Activated gamma-delta T cell treated with anti-CD3 and anti-CD28 coated beads, Interleukin-2, amount 50 U/mL, for 16 hours (primary cell): ENCODE measurements at regions not wholly inside any gene's neighbourhood (a gene's known extent, or its start where the extent isn't known, plus 50 kb on each side); places are given as distances from the start of the nearest gene placed in this dataset.

Experiments used
- DNase-seq: peaks from one replicate; pipeline ENCODE4 v3.0.0-alpha.2; 2020; ENCODE audit warnings: low read depth

DNA sequence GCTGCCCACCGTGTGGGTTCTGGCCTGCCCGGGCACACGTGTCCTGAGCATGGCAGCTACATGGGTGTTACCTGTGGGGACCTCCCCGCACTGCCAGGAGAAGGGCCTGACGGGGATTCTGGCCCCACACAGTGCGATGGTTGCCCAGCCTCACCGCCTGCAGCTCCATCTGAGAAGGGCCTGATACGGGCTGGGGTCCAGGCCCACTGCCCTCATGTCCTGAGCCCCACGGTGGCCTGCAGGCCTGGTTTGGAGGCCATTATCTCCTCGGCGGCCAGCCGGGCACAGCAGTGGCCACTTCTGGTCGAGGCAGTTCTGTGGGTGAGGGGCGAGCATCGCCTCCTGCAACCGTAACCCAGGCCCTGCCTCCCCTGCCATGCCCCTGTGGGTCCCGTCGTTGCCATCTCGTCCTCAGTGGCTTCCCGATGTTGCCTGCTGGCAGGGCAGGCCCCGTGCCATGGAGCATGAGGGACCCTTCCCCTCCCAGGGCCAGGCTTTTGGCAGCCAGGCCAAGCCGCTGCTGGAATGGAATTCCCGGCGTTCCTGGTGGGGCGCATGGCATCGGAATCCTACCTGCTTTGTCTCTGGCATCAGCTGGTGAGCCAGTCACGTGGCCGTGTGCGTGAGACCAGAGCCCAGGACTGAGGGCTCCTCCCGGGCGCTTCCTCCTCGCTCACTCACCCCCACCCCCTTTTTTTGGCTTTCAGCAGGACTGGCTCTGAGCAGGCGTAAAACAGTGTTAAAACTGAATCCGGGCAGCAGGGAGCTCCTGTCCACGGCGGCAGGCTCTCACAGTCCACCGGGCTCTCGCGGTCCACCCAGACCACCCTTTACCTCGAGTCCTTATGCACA is 71.9 kb upstream of the PPARA start:
- DNase-seq = no peak

DNA sequence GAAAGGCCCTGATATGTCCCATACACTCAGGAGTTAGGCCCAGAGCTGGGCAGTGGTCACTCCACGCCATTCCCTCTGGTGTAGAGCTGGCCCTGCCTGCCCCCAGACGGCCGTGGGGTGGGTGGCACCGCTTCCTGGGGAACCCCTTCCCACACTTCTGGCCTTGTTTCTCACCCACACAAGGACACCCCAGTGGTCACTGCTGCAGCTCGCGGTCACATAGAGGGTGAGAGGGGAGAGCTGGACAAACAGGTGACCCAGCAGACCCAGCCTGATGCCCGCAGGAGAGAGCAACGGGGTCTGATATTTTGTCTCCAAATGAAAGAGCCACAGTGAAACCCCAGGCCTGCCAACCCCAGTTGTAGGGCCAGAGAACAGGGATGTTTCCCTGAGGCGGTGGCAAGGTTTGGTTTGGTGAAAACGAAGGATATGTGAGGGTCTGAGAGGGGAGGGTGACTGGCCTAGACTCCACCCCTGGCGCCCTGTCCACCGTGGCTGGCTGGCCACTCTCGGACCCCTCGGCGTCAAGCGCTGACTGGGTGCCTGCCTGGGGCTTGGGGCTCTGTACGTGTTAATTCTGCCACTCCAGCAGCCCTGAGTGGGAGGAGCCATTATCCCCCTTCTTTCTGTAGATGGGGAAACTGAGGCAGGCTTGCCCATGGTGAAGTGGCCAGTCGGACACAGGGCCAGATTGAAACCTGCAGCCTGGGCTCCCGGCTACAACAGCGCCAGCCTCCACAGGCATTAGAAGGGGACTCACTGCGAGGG is 71.0 kb upstream of the PPARA start:
- DNase-seq = no peak

DNA sequence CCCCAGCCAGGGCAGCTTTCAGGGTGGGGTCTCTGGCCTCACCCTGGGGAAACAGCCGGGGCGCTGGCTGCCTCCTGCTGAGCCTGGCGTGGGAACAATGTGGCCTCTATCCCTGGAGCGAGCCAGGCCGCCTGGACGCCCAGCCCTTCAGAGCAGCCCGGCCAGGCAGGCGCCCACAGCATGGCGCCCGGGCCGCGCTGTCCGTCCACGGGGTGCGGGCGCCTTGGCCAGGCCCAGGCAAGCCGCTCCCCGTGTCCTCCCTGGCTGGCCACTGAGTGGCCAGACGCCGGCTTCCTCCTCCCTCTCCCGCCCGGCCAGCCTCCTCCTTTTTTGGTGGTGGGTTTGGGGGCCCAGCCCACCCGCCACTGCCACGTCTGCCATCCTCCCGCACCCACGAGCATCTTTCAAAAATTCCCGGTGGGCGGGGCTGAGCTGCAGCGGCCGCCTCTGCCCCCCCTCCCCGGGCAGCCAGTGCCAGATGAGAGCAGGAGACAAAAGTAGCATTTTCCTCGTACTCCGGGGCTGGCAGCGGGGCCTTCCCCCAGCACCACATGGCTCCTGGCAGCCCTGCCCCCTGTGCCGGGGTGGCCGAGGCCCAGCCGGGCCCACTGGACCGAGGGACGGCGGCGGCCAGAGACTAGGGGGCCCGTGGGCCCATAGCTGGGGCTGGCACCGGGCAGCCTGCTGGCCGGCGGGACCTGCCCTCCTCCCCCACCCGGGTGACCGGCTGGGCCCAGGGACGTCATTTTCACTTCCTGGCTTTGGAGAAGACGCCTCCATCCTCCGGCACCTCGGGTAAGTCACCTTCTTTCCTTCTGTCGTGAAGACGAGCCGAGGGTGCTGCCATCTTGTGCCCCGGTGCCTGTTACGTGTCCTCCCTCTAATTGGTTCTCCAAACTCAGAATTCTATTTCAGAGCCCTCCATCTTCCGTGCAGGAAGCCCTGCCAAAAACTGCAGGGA is 70.2 kb upstream of the PPARA start:
- no peak for DNase-seq

DNA sequence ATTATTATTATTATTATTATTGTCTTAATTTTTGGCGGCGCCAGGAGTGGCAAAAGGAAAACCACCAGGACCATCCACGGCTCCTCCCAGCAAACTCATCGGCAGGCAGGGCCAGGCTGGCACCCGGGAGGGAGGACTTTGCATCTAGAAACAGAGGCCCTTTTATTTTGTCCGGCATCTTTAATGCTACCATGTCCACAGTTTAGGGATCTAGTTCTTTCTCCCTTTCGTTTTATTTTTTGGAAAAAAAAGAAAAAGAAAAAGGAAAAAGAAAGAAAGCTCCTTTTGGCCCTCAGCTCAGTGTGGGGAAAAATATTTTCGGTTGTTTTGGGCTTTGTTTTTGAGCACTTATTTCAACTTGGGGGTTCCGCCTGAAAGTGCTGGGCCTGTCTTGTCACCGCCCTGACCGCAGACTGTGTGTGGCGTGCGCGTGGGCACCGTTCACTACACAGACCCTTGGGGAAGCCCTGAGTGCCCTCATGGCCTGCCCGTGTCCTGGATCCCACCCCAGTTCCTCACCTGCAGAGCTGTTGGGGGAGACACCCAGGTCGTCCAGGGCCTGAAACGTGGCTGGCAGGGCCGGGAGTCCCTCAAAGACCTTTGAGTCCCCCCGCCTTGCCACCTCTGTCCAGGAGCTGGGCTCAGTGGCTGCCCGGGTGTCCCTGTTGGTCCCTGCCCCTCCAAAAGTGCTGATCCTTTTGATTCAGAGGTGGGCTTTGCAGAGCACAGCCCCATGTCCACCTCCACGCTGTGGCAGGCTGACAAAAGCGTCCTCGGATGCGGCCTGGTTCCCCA is 69.1 kb upstream of the PPARA start:
- no peak for DNase-seq

DNA sequence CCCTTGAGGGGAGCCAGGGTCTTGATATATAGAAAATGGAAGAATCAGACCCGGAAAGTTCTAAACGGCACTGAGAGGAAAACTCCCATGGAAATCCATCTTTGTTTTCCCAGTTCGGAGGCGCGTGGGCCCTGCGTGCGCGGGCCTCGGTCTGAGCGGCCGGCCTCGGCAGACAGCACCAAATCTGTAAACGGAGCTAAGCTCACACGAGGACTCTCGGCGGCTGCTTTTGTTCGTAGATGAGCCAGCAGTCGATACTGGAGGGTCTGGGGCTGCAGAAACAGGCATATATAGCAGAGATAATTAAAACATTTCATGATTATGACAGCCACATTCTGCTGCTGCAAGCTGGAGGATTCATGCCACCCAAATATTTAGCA is 68.5 kb upstream of the PPARA start:
- DNase-seq = no peak

DNA sequence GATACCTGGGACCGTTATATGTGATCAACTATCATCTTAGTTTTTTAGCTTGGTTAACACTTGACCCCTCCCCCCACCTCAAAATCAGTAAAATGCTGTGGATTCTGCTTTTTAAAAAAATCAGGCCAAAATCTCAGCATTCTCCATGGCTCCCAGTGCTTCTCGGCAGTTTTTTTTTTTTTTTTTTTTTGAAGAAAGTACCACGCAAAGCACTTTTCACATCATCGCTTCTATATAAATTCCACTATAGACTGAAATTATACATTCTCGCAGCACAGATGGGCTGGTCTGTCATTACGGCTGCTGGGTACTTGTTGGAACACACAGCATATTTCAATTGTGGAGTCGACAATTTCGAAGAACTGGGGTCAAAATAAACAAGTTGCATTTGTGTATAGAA is 67.7 kb upstream of the PPARA start:
- DNase-seq = no peak

DNA sequence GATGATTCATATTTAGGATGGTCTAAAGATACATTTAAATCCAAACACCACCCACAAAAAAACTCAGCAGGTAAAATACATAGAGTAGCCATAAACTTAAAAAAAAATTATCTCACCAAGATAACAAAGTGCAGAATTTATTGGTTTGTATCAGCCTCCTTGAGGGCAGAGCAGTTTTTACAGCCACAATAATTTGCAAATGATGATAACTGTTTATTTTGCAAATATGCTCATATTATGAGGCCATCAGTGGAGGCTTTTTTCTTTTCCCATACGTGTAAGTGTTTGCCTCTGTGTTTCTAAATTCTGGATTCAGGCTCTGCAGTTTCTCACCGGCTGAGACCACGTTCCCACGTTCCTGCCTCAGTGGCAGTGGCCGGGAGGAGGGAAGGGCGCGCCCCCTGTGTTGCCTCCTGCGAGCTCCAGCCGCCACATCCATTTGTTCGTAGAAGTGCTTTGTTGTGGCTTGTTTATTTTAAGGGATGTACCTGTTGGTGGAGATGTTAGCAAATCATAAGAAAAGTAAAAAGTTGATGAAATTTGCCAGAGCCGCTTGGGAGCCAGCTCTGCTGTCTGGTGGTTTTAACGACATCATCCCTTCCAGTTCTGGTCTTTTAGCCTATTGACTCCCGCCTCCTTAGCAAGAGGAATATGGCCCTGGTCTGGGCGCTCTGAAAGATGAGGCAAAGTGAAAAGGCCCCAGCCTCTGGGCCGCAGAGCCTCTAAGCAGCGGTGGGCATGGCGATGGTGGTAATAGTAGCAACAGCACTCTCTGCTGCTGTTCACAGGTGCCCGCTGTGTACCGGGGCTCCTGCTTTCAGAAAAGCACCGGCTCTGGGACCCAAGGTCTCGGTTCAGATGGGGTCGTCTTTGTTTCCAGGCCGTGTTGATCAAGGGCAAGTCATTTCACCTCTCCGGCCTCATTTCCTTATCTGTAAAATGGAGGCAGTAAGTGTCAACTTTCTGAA is 66.7 kb upstream of the PPARA start:
- no peak for DNase-seq

DNA sequence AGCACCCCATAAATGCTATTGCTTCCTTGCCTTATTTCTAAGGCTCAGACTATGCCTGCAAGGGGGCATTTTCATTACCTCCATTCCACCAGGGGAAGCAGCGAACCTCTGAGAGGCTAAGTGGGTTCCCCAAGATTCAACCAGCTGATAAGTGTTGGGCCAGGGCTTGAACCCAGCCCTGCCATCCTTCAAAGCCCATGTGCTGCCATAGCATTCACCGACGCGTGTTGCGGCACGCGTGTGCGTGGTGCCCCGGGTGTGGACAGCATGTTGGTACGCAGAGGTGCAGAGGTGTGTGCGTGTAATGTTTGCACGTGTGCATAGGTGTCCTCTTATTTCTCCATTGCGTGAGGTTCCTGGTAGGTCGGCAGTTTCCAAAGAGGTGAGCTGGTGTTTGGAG is 66.0 kb upstream of the PPARA start:
- no peak for DNase-seq

DNA sequence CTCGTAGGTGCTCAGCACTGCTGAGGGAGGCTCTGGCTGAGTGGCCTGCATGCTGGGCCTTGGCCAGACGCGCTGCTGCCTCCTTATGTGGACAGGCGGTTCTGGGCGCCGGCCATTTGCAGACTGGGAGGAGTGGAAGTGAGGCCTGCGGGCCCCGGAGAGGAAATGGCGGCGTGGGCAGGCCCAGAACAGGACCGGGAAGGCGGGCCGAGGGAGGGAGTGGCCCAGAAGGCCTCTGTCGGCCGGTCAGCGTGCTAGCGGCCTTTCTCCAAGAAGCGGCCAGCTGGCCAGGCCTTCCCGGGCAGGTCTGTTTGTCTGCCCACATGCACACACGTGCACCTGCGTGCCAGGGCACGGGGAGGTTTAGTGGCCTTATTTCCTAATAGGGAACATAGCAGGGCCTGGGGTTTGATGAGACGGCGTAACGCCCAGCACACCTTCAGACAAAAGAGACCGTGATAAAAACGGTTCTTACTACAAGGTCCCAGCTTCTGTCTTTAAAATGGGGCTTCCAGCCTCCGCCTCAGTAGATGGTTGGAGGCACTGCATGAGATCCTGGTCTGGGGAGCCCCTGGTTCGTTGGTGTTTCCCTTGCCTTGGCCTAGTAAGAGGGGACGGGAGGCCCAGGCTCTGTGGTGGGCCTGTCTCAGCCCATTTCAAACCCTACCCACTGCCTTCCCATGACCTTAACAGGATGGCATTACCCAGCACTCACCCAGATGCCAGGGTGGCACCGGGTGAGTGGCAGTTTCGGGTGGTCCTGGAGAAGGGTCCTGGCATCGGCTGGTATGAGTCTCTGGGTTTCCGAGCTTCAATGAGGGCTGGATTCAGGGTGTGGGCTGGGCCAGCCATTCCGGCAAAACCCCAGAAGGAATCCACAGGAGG is 65.1 kb upstream of the PPARA start:
- DNase-seq = no peak

DNA sequence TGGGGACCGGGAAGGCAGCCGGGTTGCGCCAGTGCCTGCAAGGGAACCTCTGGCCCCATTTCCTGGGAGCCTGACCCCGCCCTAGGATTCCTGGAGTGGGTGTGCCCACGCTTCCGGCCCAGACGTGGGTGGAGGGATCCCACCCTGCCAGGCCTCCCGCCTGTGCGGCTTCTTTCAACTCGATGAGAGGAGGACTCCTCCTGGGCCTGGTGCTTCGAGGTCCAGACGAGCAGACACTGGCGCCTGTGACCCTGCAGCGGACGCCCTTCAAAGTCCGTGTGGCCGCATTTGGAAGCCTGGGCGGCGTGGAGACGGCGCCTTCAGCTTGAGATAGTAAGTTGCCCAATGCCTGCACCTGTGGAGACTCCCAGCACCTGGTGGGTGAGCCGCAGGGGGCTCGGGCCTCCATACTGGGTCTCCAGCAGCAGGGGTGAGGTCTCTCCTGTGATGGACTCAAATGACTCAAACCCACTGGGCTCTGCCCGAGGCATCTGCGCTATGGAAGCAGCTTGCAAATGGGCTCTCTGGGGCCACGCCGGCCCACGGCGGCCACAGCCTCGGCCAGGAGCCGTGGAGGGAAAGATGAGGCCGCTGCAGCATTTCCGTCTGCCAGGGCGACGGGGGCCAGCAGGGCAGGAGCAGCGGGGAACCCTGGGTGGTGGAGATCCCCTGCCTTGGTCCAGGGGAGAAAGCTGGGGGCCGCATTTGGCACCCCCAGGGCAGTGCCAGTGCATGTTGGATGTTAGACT is 64.3 kb upstream of the PPARA start:
- no peak for DNase-seq

DNA sequence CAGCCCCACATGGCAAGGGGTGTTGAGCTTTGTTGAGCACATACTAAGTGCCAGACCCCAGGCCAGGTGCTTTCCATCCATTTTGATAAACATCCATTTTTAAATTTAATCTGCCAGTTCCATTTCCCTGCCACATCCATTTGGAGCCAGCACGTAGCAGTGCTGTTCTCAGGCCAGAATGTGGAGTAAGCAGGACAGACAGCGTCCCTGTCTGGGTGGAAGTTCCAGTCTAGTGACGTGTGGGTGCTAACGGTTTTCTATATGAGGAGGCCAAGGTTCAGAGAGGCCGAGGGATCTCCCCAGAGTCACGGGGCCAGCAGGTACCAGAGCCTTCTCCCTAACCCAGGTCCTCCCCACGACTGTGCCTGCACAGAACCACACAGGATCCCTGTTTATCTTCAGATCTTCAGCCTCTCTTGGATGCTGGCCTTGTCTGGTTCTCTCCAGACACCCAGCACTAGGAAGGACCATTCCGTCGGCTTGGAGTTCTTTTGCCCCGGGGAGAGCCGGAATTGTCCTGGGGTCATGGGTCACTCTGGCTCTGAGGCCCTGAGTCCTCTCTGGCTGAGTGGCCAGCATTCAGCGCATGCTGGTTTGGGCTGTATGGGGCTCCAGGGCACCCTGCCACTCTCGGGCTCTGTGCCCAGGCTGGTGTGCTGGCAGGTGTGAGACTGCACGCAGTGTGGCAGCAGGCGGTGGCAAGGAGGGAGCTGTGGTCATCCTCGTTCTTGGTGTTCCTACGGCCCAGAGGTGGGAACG is 63.6 kb upstream of the PPARA start:
- no peak for DNase-seq

DNA sequence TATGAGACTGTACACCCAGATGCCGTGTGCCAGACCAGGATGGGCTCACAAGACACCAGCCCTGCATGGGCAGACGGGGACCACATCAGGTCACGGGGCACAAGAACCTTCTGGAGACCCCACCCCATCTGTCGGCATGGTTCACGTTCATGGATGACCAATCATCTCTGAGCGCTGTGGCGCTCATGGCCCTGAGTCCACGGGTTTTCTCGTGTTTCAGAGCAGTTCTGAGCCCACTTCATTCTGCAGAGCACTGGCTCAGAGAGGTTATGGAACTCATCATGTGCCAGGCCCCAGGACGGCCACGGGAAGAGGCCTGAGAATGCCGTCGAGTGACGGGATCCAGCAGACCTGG is 63.0 kb upstream of the PPARA start:
- DNase-seq = no peak

DNA sequence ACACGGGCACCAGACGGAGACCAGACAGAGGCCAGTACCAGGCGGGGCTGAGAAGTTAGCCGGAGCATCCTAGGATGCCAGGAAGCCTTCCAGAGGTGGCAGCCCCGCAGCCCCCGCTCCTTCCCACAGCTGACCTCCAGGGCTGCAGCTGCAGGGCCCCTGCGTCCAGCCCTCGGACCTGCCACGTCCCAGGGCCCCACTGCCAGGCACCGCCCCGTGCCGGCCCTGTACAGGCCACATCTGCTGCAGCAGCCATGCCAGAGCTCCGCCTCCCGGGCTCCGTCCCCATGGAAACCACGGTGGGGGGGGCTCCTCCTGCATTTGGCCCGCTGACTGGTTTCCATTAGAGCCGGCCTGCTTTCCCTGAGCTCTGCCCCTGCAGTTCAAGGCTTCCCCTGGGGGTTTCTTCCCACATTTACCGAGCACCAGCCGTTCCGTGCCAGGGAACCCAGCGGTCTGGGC is 62.5 kb upstream of the PPARA start:
- DNase-seq = no peak

DNA sequence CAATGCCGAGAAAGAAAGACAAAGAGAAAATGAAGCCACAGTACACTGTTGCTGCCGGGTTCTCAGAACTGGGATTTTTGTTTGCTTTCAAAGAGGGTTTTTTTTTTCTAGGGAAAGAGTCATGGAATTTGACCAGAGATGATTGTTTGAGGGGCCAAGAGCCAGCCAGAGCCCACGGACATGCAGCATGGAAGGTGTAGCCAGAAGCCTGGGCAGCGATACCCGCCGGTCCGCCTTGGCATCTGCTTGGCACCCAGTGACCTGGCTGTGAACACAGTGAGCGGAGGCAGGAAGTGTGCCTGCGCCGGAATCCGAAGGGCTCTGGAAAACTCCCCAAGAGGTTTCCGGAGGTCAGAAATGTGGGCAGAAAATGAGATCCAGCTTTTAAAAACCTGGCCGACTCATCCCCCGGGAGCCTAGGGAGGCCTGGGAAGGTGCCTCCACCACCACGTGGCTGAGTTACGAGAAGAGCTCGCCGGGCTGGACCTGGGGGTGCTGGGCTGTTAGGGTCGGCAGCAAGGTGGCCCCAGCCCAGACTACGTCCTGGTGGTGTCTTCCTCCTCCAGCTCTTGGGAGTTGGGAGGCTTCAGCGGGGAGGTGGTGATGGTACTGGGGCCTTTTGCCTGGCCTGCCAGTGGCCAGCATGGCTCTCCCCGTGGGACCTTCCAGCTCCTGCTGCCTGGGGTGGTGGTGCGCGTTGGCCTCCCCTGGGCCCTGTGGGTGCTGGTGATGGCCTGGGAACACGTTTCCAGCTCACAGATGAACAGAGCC is 61.6 kb upstream of the PPARA start:
- DNase-seq = no peak

DNA sequence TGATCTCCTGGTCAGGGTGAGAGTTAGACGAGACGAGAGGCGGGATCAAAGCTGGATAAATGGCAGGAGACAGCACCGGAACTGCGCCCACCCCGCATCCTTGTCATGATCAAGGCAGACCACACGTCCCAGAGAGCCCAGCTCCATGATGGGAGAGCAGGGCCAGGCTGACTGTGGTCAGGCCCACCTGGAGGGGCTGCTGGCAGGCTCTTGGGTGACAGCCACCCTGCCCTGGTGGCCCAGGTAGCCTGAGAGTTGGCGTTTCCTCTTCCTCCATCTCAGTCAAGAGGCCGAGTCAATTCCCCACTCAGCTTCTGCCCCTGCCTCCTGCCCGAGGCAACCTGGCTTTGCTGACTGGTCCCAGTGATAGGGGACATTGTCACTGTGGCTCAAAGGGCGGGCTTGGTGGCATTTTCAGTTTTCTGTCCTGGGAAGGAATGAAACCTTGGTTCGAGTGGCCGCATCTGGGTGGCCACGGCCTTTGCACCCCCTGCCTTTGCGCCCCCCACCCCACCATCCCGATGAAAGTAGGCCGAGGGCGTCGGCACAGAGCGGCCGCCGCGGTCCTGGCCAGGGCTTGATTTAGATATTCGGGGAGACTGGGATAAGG is 60.8 kb upstream of the PPARA start:
- no peak for DNase-seq

DNA sequence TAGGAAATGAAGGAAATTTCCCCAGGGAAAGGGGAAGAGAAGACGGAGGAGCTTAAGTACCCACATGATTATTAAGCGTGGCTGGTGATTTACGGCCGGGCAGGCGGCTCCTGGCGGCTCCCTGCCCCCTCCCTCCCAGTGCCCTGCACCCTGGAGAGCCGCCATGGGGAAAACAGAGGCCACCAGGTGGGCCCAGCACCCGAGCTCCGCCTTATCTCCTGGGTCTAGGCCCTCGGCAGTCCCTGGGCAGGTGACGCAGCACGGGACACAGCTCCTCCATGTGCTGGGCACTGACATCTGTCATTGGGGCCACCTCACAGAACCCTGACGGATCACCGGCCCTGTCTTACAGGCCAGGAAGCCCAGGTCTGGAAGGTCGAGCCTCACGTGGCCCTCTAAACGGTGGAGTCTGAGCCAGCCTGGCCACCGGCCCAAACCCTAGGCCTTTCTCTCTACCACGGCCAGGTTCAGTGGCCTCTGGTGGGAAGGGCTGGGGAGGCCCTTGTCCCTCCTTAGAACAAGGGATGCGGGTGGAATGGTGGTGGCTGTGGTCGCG is 60.2 kb upstream of the PPARA start:
- DNase-seq = no peak
